B cell (primary cell): ENCODE measurements at regions not wholly inside any gene's neighbourhood (a gene's known extent, or its start where the extent isn't known, plus 50 kb on each side); places are given as distances from the start of the nearest gene placed in this dataset.

Source experiments
- ATAC-seq: fragments of 200-7000 bp; cut with Tn5 transposase; one replicate; pipeline ENCODE4 v1.10.0; 2021; ENCODE audit warnings: low read depth, mild to moderate bottlenecking, moderate number of reproducible peaks, moderate library complexity
- CTCF ChIA-PET: fragments of 350-600 bp; sonication (Branson Sonifier 250); formaldehyde crosslinking; loops from one replicate; lab custom pipeline; 2021; ENCODE audit warnings: antibody characterized with exemption, inconsistent platforms; lab: Charles Lee
- POLR2A ChIA-PET: fragments of 350-600 bp; sonication (Branson Sonifier 250); formaldehyde crosslinking; loops from one replicate; lab custom pipeline; 2021; ENCODE audit warnings: antibody characterized with exemption; lab: Charles Lee
- DNase-seq: peaks from one replicate; pipeline ENCODE4 v3.0.0; 2013
- H2AFZ ChIP-seq: 2 replicates; pipeline ENCODE4 v1.6.1; 2012; ENCODE audit warnings: mild to moderate bottlenecking, low read depth, low read length; ENCODE audit not compliant: insufficient read depth, poor library complexity, severe bottlenecking
- H3K27ac ChIP-seq, 2 donors: 1 replicate in 1 of 2; 2 replicates in 1 of 2; pipeline ENCODE4 v1.5.1; 2012 to 2013; ENCODE audit warnings: low read length in 2 of 2, mild to moderate bottlenecking in 2 of 2, moderate library complexity in 1 of 2
- H3K27me3 ChIP-seq, 4 experiments: fragments of 200-600 bp in 1 of 4; sonication (generic) in 1 of 4; replicated peaks in 1 of 4; 1 replicate in 2 of 4; 2 replicates in 2 of 4; pipeline versions ENCODE4 v1.6.1 to v1.7.0; 2013 to 2016; ENCODE audit warnings: low read length in 3 of 4, mild to moderate bottlenecking in 2 of 4, mixed read lengths in 1 of 4, moderate library complexity in 1 of 4; ENCODE audit not compliant: insufficient read depth in 4 of 4, control insufficient read depth in 3 of 4; ENCODE audit errors: control extremely low read depth in 1 of 4
- H3K36me3 ChIP-seq, 2 experiments: replicated peaks in 1 of 2; 1 replicate in 1 of 2; 2 replicates in 1 of 2; pipeline versions ENCODE4 v1.6.1 to v1.7.1; 2013; ENCODE audit warnings: low read length in 1 of 2; ENCODE audit not compliant: insufficient read depth in 2 of 2, control insufficient read depth in 1 of 2; ENCODE audit errors: control extremely low read depth in 1 of 2, extremely low read depth in 1 of 2
- H3K4me1 ChIP-seq, 2 donors: fragments of 200-600 bp in 1 of 2; sonication (generic) in 1 of 2; 1 replicate in 1 of 2; 2 replicates in 1 of 2; pipeline versions ENCODE4 v1.5.1 to v1.6.1; 2013 to 2017; ENCODE audit warnings: low read length in 2 of 2; ENCODE audit not compliant: control insufficient read depth in 2 of 2, insufficient read depth in 2 of 2
- H3K4me2 ChIP-seq: replicated peaks from 2 replicates; pipeline ENCODE3; 2012; ENCODE audit warnings: mild to moderate bottlenecking, low read depth, low read length; ENCODE audit not compliant: poor library complexity, severe bottlenecking
- H3K4me3 ChIP-seq, 5 experiments: fragments of 200-600 bp in 1 of 5; sonication (generic) in 1 of 5; 1 replicate in 3 of 5; 2 replicates in 2 of 5; pipeline versions ENCODE4 v1.5.1 to v1.7.0; 2011 to 2016; ENCODE audit warnings: low read length in 4 of 5, mild to moderate bottlenecking in 4 of 5, low read depth in 2 of 5, control low read depth in 1 of 5, moderate library complexity in 1 of 5; ENCODE audit not compliant: insufficient read depth in 1 of 5; ENCODE audit errors: control extremely low read depth in 1 of 5, extremely low read depth in 1 of 5
- H3K79me2 ChIP-seq: fragments of 200-600 bp; sonication (generic); one replicate; pipeline ENCODE4 v1.6.0; 2016; ENCODE audit warnings: low read length; ENCODE audit not compliant: control insufficient read depth, insufficient read depth
- H3K9ac ChIP-seq: fragments of 200-600 bp; sonication (generic); 2 replicates; pipeline ENCODE4 v1.6.1; 2017; ENCODE audit warnings: mild to moderate bottlenecking, low read length, moderate library complexity
- H3K9me3 ChIP-seq, 3 donors: one replicate each; pipeline versions ENCODE4 v1.6.1 to v1.7.1; 2013; ENCODE audit warnings: low read length in 2 of 3; ENCODE audit not compliant: control insufficient read depth in 2 of 3, insufficient read depth in 1 of 3; ENCODE audit errors: control extremely low read depth in 1 of 3
- H4K20me1 ChIP-seq: 2 replicates; pipeline ENCODE4 v1.6.0; 2012; ENCODE audit warnings: mild to moderate bottlenecking, low read length; ENCODE audit not compliant: insufficient read depth, control insufficient read depth, poor library complexity, severe bottlenecking
- H3K27ac Mint-ChIP-seq: one replicate; pipeline ENCODE4 v1.8.0; 2021; ENCODE audit warnings: mixed read lengths
- H3K27me3 Mint-ChIP-seq: one replicate; pipeline ENCODE4 v1.8.0; 2021; ENCODE audit warnings: mixed read lengths
- H3K4me1 Mint-ChIP-seq: one replicate; pipeline ENCODE4 v1.8.0; 2021; ENCODE audit warnings: mixed read lengths
- H3K4me3 Mint-ChIP-seq: one replicate; pipeline ENCODE4 v1.8.0; 2021; ENCODE audit warnings: mixed read lengths
- H3K9me3 Mint-ChIP-seq: one replicate; pipeline ENCODE4 v1.8.0; 2022; ENCODE audit warnings: mixed read lengths; ENCODE audit not compliant: insufficient read depth
- EZH2 ChIP-seq: IDR thresholded peaks from 2 replicates; pipeline ENCODE4 v1.6.1; 2012; ENCODE audit warnings: borderline replicate concordance, low read depth, mild to moderate bottlenecking, moderate library complexity, low read length; ENCODE audit not compliant: insufficient read depth, poor library complexity, severe bottlenecking
- intact Hi-C: fragments of 100-400 bp; cut with micrococcal nuclease; formaldehyde crosslinking; loops from one replicate; pipeline ENCODE4 v1.10.0; 2022
- TF ChIP-seq, protein P1 (sequence below): fragments of 200-600 bp; IDR thresholded peaks from one replicate; pipeline ENCODE4 v1.8.0; 2022; ENCODE audit warnings: antibody characterized with exemption, mild to moderate bottlenecking

GRCh38 chr9:80707120-80707519 is 982.2 kb downstream of the TLE1 start:
- Histone ChIP-seq H3K36me3 (no peaks in the 10 kb centered on the region), H3K9ac (no peak overlapping the region), H3K79me2 (no peaks in the 10 kb centered on the region), H3K27me3 (no peaks in the 10 kb centered on the region), H3K4me2 (no peak overlapping the region), H4K20me1 (no peaks in the 10 kb centered on the region), H3K27ac (no peak overlapping the region), H3K9me3 (peaks cover 0 to 9% (median 4%) of the 10 kb centered on the region in 3 donors), H3K4me1 (no peaks in the 10 kb centered on the region), H3K4me3 (no peak overlapping the region), H2AFZ (no peak overlapping the region)
- DNase-seq, result no peak
- ChIA-PET POLR2A (no interaction called here), CTCF (no interaction called here)
- TF ChIP-seq EZH2, result no peak
- TF ChIP-seq, protein P1, sequence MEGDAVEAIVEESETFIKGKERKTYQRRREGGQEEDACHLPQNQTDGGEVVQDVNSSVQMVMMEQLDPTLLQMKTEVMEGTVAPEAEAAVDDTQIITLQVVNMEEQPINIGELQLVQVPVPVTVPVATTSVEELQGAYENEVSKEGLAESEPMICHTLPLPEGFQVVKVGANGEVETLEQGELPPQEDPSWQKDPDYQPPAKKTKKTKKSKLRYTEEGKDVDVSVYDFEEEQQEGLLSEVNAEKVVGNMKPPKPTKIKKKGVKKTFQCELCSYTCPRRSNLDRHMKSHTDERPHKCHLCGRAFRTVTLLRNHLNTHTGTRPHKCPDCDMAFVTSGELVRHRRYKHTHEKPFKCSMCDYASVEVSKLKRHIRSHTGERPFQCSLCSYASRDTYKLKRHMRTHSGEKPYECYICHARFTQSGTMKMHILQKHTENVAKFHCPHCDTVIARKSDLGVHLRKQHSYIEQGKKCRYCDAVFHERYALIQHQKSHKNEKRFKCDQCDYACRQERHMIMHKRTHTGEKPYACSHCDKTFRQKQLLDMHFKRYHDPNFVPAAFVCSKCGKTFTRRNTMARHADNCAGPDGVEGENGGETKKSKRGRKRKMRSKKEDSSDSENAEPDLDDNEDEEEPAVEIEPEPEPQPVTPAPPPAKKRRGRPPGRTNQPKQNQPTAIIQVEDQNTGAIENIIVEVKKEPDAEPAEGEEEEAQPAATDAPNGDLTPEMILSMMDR, result no peak
- Mint-ChIP-seq H3K9me3 (peaks cover 7% of the 10 kb centered on the region), H3K4me3 (no peak overlapping the region), H3K4me1 (no peaks in the 10 kb centered on the region), H3K27me3 (no peaks in the 10 kb centered on the region), H3K27ac (no peak overlapping the region)
- intact Hi-C loops, result no loop called here
- no peak for ATAC-seq

GRCh38 chr9:80701061-80701460 is 988.3 kb downstream of the TLE1 start:
- no peaks in the 10 kb centered on the region for H3K9me3 ChIP-seq
- ChIA-PET POLR2A (no interaction called here), CTCF (no interaction called here)
- intact Hi-C loops, result no loop called here
- H3K4me1 ChIP-seq, result no peaks in the 10 kb centered on the region
- Mint-ChIP-seq H3K4me1 (no peaks in the 10 kb centered on the region), H3K27me3 (no peaks in the 10 kb centered on the region), H3K9me3 (peaks cover 3% of the 10 kb centered on the region), H3K4me3 (no peak overlapping the region), H3K27ac (no peak overlapping the region)
- ATAC-seq, result no peak
- H2AFZ ChIP-seq, result no peak overlapping the region
- H3K4me2 ChIP-seq, result no peak overlapping the region
- H3K4me3 ChIP-seq, result no peak overlapping the region
- H3K27me3 ChIP-seq, result no peaks in the 10 kb centered on the region
- DNase-seq, result no peak
- no peak overlapping the region for H3K27ac ChIP-seq
- H3K79me2 ChIP-seq, result no peaks in the 10 kb centered on the region
- no peaks in the 10 kb centered on the region for H3K36me3 ChIP-seq
- no peaks in the 10 kb centered on the region for H4K20me1 ChIP-seq
- H3K9ac ChIP-seq, result no peak overlapping the region
- TF ChIP-seq, protein P1, result no peak
- TF ChIP-seq EZH2, result no peak
